ENCODE measurements at regions not wholly inside any gene's neighbourhood (a gene's known extent, or its start where the extent isn't known, plus 50 kb on each side); places are given as distances from the start of the nearest gene placed in this dataset.

DNA sequence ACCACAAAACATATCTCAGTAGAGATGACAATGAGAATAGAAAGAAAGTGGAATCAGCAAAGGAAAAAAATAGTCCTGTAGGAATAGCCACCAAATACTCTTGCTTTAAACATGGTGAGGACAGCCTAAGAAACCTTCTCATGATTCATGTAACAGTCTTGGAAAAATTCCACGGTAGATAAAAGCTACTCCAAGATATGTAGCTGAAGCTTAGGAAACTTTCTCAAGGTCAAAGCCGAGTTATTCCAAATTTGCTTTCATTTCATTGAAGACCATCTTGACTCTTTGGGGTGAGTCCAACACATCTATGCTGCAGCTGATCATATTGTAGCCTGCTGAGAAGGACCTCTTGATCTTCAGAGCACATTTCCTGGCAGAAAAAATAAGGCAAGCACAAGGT, 157.6 kb downstream of the PAH start:
- Histone ChIP-seq H2AFZ (no peak overlapping the region), H3K79me2 (no peaks in the 10 kb centered on the region), H3K4me1 (ENCODE audit: insufficient read depth) (peaks cover 6% of the 10 kb centered on the region), H3K27ac (no peak overlapping the region), H3K9me3 (ENCODE audit: low read depth) (no peaks in the 10 kb centered on the region), H3K4me2 (no peak overlapping the region), H3K27me3 (no peaks in the 10 kb centered on the region), H4K20me1 (ENCODE audit: insufficient read depth, poor library complexity, severe bottlenecking) (no peaks in the 10 kb centered on the region), H3K36me3 (replicated peaks; ENCODE audit: insufficient read depth, low read depth) (no peaks in the 10 kb centered on the region), H3K9me2 (replicated peaks; ENCODE audit: insufficient read depth) (no peaks in the 10 kb centered on the region), H3K4me3 (no peak overlapping the region)
- TF ChIP-seq EZH2phosphoT487 (IDR thresholded peaks at IDR 0.05; ENCODE audit: low read depth, severe bottlenecking, unreplicated experiment) (no peak), EZH2 (IDR thresholded peaks at IDR 0.05; ENCODE audit: borderline replicate concordance) (no peak)
- TF ChIP-seq, protein P1, sequence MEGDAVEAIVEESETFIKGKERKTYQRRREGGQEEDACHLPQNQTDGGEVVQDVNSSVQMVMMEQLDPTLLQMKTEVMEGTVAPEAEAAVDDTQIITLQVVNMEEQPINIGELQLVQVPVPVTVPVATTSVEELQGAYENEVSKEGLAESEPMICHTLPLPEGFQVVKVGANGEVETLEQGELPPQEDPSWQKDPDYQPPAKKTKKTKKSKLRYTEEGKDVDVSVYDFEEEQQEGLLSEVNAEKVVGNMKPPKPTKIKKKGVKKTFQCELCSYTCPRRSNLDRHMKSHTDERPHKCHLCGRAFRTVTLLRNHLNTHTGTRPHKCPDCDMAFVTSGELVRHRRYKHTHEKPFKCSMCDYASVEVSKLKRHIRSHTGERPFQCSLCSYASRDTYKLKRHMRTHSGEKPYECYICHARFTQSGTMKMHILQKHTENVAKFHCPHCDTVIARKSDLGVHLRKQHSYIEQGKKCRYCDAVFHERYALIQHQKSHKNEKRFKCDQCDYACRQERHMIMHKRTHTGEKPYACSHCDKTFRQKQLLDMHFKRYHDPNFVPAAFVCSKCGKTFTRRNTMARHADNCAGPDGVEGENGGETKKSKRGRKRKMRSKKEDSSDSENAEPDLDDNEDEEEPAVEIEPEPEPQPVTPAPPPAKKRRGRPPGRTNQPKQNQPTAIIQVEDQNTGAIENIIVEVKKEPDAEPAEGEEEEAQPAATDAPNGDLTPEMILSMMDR (IDR thresholded peaks at IDR 0.05; ENCODE audit: poor library complexity), result no peak
- DNase-seq (ENCODE audit: low spot score), result no peak
- WGBS (ENCODE audit: low lambda C conversion rate, missing lambda C conversion rate), result 79% methylated on average over 2 of the region's 2 CpGs

DNA sequence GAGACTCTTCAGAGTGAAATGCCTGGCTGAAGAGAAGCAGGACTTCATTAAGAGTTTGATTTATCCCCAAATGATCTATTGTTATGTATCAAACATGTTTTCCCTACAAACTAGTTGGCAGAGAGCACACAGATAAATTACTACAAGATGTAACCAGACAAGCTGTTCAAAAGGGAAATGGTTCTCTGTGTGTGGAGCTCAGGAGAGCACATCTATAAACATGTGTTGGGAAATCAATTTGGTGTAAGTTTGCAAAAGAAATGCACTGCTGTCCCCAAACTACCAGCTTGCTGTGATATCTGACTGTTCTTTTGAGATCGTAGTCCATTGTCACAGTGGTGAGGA, 159.2 kb downstream of the PAH start:
- no peak for DNase-seq (ENCODE audit: low spot score)
- Histone ChIP-seq H3K36me3 (replicated peaks; ENCODE audit: insufficient read depth, low read depth) (no peaks in the 10 kb centered on the region), H3K9me2 (replicated peaks; ENCODE audit: insufficient read depth) (no peaks in the 10 kb centered on the region), H3K9me3 (ENCODE audit: low read depth) (no peaks in the 10 kb centered on the region), H3K27me3 (no peaks in the 10 kb centered on the region), H3K4me3 (no peak overlapping the region), H3K79me2 (no peaks in the 10 kb centered on the region), H4K20me1 (ENCODE audit: insufficient read depth, poor library complexity, severe bottlenecking) (no peaks in the 10 kb centered on the region), H3K27ac (peak overlapping the region; percentile 21), H3K4me1 (ENCODE audit: insufficient read depth) (peaks cover 6% of the 10 kb centered on the region), H3K4me2 (no peak overlapping the region), H2AFZ (no peak overlapping the region)
- 87% methylated on average over 1 of the region's 1 CpG for WGBS (ENCODE audit: low lambda C conversion rate, missing lambda C conversion rate)
- TF ChIP-seq EZH2phosphoT487 (IDR thresholded peaks at IDR 0.05; ENCODE audit: low read depth, severe bottlenecking, unreplicated experiment), result no peak
- TF ChIP-seq, protein P1 (IDR thresholded peaks at IDR 0.05; ENCODE audit: poor library complexity), result no peak
- no peak for TF ChIP-seq EZH2 (IDR thresholded peaks at IDR 0.05; ENCODE audit: borderline replicate concordance)

DNA sequence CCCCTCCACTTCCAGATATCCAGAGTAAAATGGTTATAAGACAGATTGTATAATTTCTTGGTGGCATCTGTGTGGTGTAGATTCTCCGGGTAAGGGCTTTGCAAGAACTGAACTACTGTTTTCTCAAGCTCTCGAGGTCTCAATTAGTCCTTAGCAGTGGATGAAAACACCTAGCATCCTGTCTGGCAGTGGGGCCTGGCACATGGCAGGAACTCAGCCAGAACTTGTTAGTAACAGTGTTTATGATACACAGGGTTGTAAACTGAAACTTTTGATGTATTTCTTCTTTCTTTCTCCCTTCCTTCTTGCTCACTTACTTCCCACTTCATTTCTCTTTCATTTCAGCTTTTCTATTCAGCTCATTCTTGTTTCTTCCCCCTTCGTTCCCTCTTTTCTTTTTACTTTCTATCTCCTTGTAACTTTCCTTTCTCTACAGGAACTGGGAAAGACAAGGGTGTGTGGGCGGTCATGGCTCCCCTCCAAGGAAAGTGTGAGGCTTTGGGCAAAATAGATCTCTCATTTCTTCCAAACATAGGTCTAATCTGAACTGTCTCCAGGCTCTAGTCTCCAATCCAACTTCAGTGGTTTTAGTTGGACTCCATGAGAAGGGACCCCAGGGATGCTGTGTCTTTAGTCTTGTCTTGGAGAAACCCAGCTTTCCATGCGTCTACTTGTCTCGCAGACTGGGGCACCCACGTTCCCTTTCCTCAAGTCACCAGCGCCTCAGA, 159.7 kb downstream of the PAH start:
- H3K9me2 ChIP-seq (replicated peaks; ENCODE audit: insufficient read depth), result no peaks in the 10 kb centered on the region
- H2AFZ ChIP-seq, result no peak overlapping the region
- no peak for DNase-seq (ENCODE audit: low spot score)
- TF ChIP-seq EZH2phosphoT487 (IDR thresholded peaks at IDR 0.05; ENCODE audit: low read depth, severe bottlenecking, unreplicated experiment) (no peak), EZH2 (IDR thresholded peaks at IDR 0.05; ENCODE audit: borderline replicate concordance) (no peak)
- TF ChIP-seq, protein P1 (IDR thresholded peaks at IDR 0.05; ENCODE audit: poor library complexity), result no peak
- H3K79me2 ChIP-seq, result no peaks in the 10 kb centered on the region
- H3K27ac ChIP-seq, result peak overlapping the region; percentile 21
- WGBS (ENCODE audit: low lambda C conversion rate, missing lambda C conversion rate), result 88% methylated on average over 8 of the region's 8 CpGs
- H3K9me3 ChIP-seq (ENCODE audit: low read depth), result no peaks in the 10 kb centered on the region
- no peak overlapping the region for H3K4me3 ChIP-seq
- H4K20me1 ChIP-seq (ENCODE audit: insufficient read depth, poor library complexity, severe bottlenecking), result no peaks in the 10 kb centered on the region
- H3K27me3 ChIP-seq, result no peaks in the 10 kb centered on the region
- no peaks in the 10 kb centered on the region for H3K36me3 ChIP-seq (replicated peaks; ENCODE audit: insufficient read depth, low read depth)
- H3K4me1 ChIP-seq (ENCODE audit: insufficient read depth), result peaks cover 6% of the 10 kb centered on the region
- no peak overlapping the region for H3K4me2 ChIP-seq

Data from hepatocyte (in vitro differentiated cells).